NCI-H748 (cell line): ENCODE measurements at regions not wholly inside any gene's neighbourhood (a gene's known extent, or its start where the extent isn't known, plus 50 kb on each side); places are given as distances from the start of the nearest gene placed in this dataset.

Experiments
- DNase-seq: peaks from one replicate; lab custom pipeline; 2025; ENCODE audit not compliant: unreplicated experiment; lab: John Stamatoyannopoulos, UW

DNA sequence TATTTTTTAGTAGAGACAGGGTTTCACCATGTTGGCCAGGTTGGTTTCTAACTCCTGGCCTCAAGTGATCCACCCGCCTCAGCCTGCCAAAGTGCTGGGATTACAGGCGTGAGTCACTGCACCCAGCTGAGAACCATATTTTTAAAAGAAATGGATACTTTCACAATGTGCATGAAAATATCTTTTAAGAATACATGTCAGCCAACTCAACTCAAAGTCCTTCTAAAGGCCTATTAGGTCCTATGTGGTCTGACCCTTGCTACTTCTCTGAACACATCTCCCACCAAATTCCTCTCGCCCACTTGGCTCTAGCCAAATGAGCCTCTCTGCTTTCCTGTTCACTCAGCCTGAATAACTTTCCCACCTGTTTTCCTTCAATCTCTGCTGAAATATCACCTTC is 119.6 kb downstream of the MTX2 start:
- DNase-seq, result no peak

GRCh38 chr2:176390276-176391147 is 121.3 kb downstream of the MTX2 start:
- DNase-seq, result no peak

- DNase-seq, result no peak
Measured at GRCh38 chr2:176391148-176391419, 121.8 kb downstream of the MTX2 start.

GRCh38 chr2:176392249-176392648 is 123.0 kb downstream of the MTX2 start:
- DNase-seq, result no peak

DNA sequence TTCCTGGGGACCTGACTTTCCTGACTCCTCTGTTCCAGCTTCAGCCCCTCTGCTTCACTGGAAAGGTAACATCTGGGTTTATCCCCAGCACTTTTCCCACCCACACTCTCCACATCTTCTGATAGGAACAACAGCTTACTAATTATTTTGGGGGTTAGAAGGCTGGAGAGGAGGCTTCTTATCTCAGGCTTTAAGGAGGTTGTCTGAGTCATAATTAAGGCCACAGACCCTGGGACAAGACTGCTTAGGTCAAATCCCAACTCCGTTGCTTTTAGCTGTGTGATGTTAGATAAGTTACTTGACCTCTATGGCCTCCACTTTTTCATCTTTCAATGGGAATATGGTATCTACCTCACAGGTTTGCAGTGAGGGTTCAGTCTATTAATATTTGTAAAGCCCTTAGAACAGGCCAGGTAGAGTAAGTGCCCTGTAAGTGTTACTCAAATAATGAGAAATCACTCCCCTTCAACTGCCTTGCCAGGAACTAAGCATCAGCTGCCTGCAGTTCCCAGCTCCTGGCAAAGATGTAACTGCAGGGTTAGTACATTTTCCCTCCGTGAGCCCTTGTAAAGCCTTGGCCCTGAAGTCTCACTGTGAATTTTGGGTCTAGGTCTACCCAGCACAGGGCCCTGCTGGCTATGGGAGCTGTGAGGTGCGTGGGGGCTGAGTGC is 123.6 kb downstream of the MTX2 start:
- DNase-seq, result no peak

DNA sequence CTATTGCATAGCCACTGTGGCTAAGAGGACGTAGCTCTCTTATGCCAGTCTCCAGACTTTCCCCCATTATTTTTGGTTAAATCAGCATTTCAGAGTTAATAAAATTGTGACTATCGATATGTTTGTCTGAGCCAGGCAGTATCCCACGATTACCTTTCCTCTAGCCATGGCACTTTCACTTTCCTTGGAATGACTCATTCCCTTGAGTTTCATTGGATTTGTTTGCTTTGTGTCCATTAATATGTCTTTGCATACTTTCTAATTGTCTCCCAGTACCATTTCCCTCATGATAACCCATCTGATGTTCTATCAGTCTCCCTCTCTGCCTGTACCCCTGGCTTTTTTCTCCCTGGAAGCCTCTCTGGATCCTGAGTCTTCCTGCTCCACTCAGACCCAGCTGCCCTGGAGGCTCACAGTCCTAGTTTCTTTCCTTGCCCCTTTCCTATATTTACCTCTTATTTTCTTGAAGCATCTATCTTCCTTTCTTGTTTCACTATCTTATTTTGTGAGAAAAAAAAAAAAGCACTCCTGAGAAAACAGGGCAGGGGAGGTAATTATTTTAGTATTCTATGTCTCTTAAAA is 126.1 kb downstream of the MTX2 start:
- DNase-seq, result no peak

DNA sequence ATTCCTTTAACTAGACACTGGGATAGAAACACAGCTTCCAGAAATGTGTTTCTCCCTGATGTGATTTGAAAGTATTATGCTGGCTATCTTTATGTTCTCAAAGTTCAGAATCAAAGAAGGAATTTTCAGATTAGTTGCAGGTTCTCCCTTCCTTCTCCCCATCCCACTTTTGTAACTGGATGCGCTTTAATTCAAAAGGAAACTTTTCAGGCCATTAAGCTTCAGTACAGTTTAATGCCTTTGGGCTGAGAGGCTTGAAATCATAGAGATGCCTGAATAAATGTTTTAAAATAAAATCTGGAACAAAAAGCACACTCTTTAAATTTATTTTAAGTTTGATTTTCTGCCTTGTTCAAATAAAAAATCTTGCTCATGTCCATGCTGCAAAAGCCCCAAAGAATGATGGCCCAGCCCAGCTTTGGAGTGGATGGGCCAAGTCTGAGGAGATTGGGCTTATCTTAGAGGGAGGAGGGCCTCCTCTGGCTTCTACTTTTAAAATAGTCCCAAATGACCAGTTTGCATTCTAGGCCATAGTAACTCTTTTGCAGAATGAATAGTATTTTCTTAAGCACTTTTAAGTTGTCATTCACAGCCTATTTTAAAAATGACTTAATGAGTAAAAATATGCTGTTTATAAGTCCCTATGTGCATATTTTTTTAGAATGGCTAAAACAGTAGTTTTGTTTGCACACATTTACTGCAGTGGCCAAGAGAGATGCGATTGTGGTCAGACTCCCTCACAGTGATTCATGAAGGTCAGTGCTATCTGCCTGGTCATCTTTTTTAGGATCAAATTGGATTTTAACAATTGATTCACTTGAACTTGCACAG is 129.2 kb downstream of the MTX2 start:
- no peak for DNase-seq

GRCh38 chr2:176399074-176399598 is 129.9 kb downstream of the MTX2 start:
- DNase-seq, result no peak

GRCh38 chr2:176405477-176405876 is 136.2 kb downstream of the MTX2 start:
- no peak for DNase-seq

DNA sequence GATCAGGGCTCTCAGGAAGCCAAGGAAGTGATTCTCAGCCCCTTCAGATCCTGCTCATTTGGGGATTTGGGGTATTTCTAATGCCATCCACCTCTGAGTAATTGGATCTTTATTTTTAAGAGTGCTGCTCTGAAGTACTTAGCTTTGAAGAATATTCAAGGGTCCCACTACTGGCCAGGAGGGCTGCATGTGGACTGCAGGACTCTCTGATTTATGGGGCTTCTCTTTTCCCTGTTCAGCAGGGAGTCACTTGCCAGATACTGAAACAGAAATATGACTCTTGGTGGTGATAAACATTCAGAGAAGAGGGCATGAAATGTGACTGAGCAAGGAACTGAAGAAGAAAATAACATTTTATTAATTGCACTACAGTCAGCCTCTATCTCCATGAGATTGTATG is 138.5 kb downstream of the MTX2 start:
- no peak for DNase-seq

DNA sequence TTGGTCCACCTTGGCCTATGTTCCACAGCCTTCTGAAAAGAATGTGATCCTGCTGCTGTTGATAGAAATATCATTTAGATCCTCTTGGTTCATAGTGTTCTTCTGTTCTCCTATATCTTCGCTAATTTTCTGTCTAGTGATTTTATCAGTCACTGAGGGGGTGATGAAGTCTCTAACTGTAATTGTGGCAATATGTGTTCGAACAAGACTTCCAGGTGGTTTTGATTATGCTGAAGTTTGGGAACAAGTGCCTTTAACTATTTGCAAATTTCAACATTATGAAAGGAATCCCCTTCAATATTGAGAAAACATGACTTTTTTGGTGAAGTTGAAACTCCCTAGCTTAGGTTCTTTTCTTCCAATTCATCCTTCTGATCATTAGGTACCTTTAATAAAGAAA is 140.4 kb downstream of the MTX2 start:
- DNase-seq, result no peak

DNA sequence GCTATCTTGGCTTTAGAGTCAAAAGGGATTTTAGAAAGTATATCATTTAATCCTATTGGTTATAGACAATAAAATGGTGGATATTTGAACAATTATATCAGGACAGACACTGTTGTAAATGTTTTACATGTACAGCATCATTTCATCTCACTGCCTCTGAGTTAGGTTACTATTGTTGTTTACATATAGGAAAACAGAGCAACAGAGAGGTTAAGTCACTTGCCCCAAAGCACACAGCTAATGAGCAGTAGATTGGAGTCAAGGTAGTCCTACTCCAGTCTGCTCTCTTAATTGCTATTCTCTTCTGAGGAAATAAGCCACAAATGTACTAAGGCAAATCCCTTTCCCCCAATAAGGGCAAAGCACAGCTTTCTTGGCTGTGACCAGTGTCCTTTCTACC is 142.9 kb downstream of the MTX2 start:
- no peak for DNase-seq

DNA sequence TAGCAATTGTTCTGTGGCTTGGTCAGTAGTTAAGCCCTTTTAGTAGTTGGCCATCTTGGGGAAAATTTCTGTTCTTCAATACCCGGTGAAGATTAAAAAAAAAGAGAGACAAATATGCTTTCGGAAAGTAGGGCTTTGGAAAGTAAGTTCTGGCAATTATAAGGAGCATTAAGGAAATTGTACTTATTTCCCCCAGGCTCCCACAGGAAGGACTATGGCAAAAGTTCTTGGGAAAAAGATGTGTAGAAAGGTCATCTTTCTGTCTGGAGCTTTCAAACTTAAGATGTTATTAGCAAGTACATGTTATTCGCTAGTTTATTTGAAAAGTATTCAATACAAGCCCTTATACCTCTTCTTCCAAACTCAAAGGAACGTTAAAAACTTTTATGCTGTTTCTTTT is 144.5 kb downstream of the MTX2 start:
- no peak for DNase-seq

GRCh38 chr2:176414641-176415040 is 145.4 kb downstream of the MTX2 start:
- no peak for DNase-seq

GRCh38 chr2:176415174-176415895 is 146.1 kb downstream of the MTX2 start:
- no peak for DNase-seq

- DNase-seq, result no peak
Measured at GRCh38 chr2:176415937-176416499, 146.8 kb downstream of the MTX2 start.

DNA sequence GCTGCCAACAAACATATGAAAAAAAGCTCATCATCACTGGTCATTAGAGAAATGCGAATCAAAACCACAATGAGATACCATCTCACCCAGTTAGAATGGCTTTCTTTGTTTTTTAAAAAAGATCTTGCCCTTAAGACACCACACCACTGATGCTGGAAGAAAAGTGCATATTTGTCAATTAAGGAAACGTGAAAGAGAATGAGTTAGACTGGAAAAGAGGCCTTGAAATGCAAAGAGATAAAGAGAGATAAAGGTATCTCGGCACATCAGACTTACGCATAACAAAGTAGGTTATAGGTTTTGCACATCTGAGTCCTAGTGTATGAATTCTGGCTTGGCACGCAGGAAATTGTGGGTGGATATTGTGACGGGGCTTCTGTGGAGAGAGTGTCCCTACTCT is 149.5 kb downstream of the MTX2 start:
- DNase-seq, result no peak

- no peak for DNase-seq
Measured at GRCh38 chr2:176419591-176420071, 150.4 kb downstream of the MTX2 start.

- peak; percentile 18 for DNase-seq
Measured at GRCh38 chr2:176421297-176422050, 152.2 kb downstream of the MTX2 start.
